ENCODE measurements at regions not wholly inside any gene's neighbourhood (a gene's known extent, or its start where the extent isn't known, plus 50 kb on each side); places are given as distances from the start of the nearest gene placed in this dataset.

GRCh38 chr4:180203349-180203748 is 2039.9 kb upstream of the TENM3 start:
- TF ChIP-seq CTCF (IDR thresholded peaks at IDR 0.05) (no peak), POLR2A (IDR thresholded peaks at IDR 0.05) (no peak)
